NCI-H446 treated with DMSO at 0.1 percent for 48 hours (cell line): ENCODE measurements at regions not wholly inside any gene's neighbourhood (a gene's known extent, or its start where the extent isn't known, plus 50 kb on each side); places are given as distances from the start of the nearest gene placed in this dataset.
"Not testable (repeated sequence)": the region's sequence is repeated elsewhere in the genome, so short reads cannot be mapped to it uniquely, and the experiment has no call there.

ENCODE experiments used
- DNase-seq: peaks from one replicate; lab custom pipeline; 2025; lab: John Stamatoyannopoulos, UW

GRCh38 chr14:71606064-71606463 is 326.2 kb upstream of the RGS6 start:
- no peak for DNase-seq

GRCh38 chr14:71606575-71606974 is 325.7 kb upstream of the RGS6 start:
- no peak for DNase-seq

GRCh38 chr14:71607056-71607455 is 325.2 kb upstream of the RGS6 start:
- DNase-seq = no peak

- DNase-seq = no peak
Measured at GRCh38 chr14:71610149-71610548, 322.1 kb upstream of the RGS6 start.

- DNase-seq = no peak
Measured at GRCh38 chr14:71610797-71611196, 321.4 kb upstream of the RGS6 start.

- no peak for DNase-seq
Measured at GRCh38 chr14:71613168-71613567, 319.1 kb upstream of the RGS6 start.

- DNase-seq = no peak
Measured at GRCh38 chr14:71616013-71616412, 316.2 kb upstream of the RGS6 start.

- DNase-seq = no peak
Measured at GRCh38 chr14:71618047-71618446, 314.2 kb upstream of the RGS6 start.

GRCh38 chr14:71618716-71619115 is 313.5 kb upstream of the RGS6 start:
- no peak for DNase-seq

GRCh38 chr14:71619472-71619871 is 312.8 kb upstream of the RGS6 start:
- no peak for DNase-seq

GRCh38 chr14:71620401-71620800 is 311.8 kb upstream of the RGS6 start:
- DNase-seq = no peak

GRCh38 chr14:71621276-71621675 is 311.0 kb upstream of the RGS6 start:
- DNase-seq = no peak

GRCh38 chr14:71621980-71622605 is 310.1 kb upstream of the RGS6 start:
- no peak for DNase-seq

- DNase-seq = no peak
Measured at GRCh38 chr14:71623939-71624338, 308.3 kb upstream of the RGS6 start.

- no peak for DNase-seq
Measured at GRCh38 chr14:71625175-71625574, 307.1 kb upstream of the RGS6 start.

- DNase-seq = no peak
Measured at GRCh38 chr14:71625891-71626701, 306.1 kb upstream of the RGS6 start.

- DNase-seq = no peak
Measured at GRCh38 chr14:71628433-71628832, 303.8 kb upstream of the RGS6 start.

GRCh38 chr14:71629250-71629649 is 303.0 kb upstream of the RGS6 start:
- DNase-seq = no peak

- no peak for DNase-seq
Measured at GRCh38 chr14:71629765-71630492, 302.3 kb upstream of the RGS6 start.

- DNase-seq = not testable (repeated sequence)
Measured at GRCh38 chr14:71631030-71631429, 301.2 kb upstream of the RGS6 start.

GRCh38 chr14:71632440-71632946 is 299.7 kb upstream of the RGS6 start:
- no peak for DNase-seq

- no peak for DNase-seq
Measured at GRCh38 chr14:71636076-71636475, 296.2 kb upstream of the RGS6 start.
